GM12878 (cell line): ENCODE measurements at regions not wholly inside any gene's neighbourhood (a gene's known extent, or its start where the extent isn't known, plus 50 kb on each side); places are given as distances from the start of the nearest gene placed in this dataset.

Experiments
- ATAC-seq: fragments of 200-7000 bp; cut with Tn5 transposase; 3 replicates; pipeline ENCODE4 v1.9.1; 2020; ENCODE audit warnings: mild to moderate bottlenecking, moderate library complexity
- BruUV-seq: library from RNA; stranded (reverse); fragments of 400-500 nt; replicated peaks from 2 replicates; lab custom pipeline; 2021; lab: Mats Ljungman, UMichigan
- CTCF ChIA-PET: fragments of 300-600 bp; sonication (Branson Sonifier 250); formaldehyde crosslinking; extraction: SDS; loops from one replicate; lab custom pipeline; 2021; ENCODE audit warnings: inconsistent platforms; lab: Yijun Ruan, JAX
- POLR2A ChIA-PET: fragments of 350-600 bp; formaldehyde crosslinking; extraction: SDS; loops from one replicate; lab custom pipeline; 2021; ENCODE audit warnings: inconsistent platforms; lab: Charles Lee
- RAD21 ChIA-PET: fragments of 300-600 bp; sonication (Branson Sonifier 250); formaldehyde crosslinking; loops from one replicate; lab custom pipeline; 2023; ENCODE audit warnings: antibody characterized with exemption; ENCODE audit not compliant: unreplicated experiment; lab: Charles Lee
- SMC1A ChIA-PET: fragments of 300-600 bp; sonication (Branson Sonifier 250); formaldehyde crosslinking; loops from one replicate; lab custom pipeline; 2023; ENCODE audit not compliant: unreplicated experiment, uncharacterized antibody; lab: Charles Lee
- DNase-seq: peaks from one replicate; pipeline ENCODE4 v3.0.0-alpha.2; 2011; ENCODE audit warnings: low read depth, low spot score
- FAIRE-seq: peaks from 3 replicates; lab custom pipeline; 2011; peaks lifted over from hg19 to GRCh38; lab: Jason Lieb, UNC
- H2AFZ ChIP-seq: 2 replicates; pipeline ENCODE4 v1.6.0; 2011; ENCODE audit warnings: low read depth, low read length, control low read depth; ENCODE audit not compliant: control insufficient read depth
- H3K27ac ChIP-seq: 2 replicates; pipeline ENCODE4 v1.5.1; 2011; ENCODE audit warnings: control low read depth; ENCODE audit not compliant: control insufficient read depth, insufficient read depth
- H3K27me3 ChIP-seq, 2 experiments: replicated peaks in 1 of 2; 2 replicates each; pipeline versions ENCODE4 v1.6.0 to v1.6.1; 2011; ENCODE audit warnings: low read length in 1 of 2; ENCODE audit not compliant: control insufficient read depth in 2 of 2, insufficient read depth in 2 of 2
- H3K36me3 ChIP-seq, 2 experiments: 2 replicates each; pipeline ENCODE4 v1.5.1; 2011; ENCODE audit warnings: low read length in 1 of 2; ENCODE audit not compliant: control insufficient read depth in 2 of 2, insufficient read depth in 2 of 2
- H3K4me1 ChIP-seq: 2 replicates; pipeline ENCODE4 v1.6.1; 2011; ENCODE audit warnings: mild to moderate bottlenecking, low read length, moderate library complexity, mixed read lengths; ENCODE audit not compliant: control insufficient read depth, insufficient read depth
- H3K4me2 ChIP-seq: 2 replicates; pipeline ENCODE4 v1.6.0; 2011; ENCODE audit warnings: control low read depth; ENCODE audit not compliant: control insufficient read depth, insufficient read depth
- H3K4me3 ChIP-seq: fragments of 200-600 bp; sonication (generic); 2 replicates; pipeline ENCODE4 v1.5.1; 2016
- H3K79me2 ChIP-seq: 2 replicates; pipeline ENCODE4 v1.6.0; 2011; ENCODE audit warnings: low read length; ENCODE audit not compliant: control insufficient read depth, insufficient read depth
- H3K9ac ChIP-seq: 2 replicates; pipeline ENCODE4 v1.8.0; 2011; ENCODE audit warnings: low read length, control low read depth, mixed read lengths; ENCODE audit not compliant: control insufficient read depth, insufficient read depth
- H3K9me3 ChIP-seq: replicated peaks from 3 replicates; pipeline ENCODE4 v1.5.1; 2011; ENCODE audit warnings: mild to moderate bottlenecking, low read length; ENCODE audit not compliant: control insufficient read depth, insufficient read depth
- H4K20me1 ChIP-seq: 2 replicates; pipeline ENCODE4 v1.6.0; 2011; ENCODE audit not compliant: control insufficient read depth, insufficient read depth
- EZH2 ChIP-seq: IDR thresholded peaks from 2 replicates; pipeline ENCODE4 v1.6.1; 2012; ENCODE audit warnings: low read depth, mild to moderate bottlenecking, control low read depth, inconsistent platforms, low read length, borderline replicate concordance; ENCODE audit not compliant: control insufficient read depth
- FOS ChIP-seq: IDR thresholded peaks from 3 replicates; pipeline ENCODE4 v1.6.1; 2011; ENCODE audit warnings: borderline replicate concordance; ENCODE audit not compliant: insufficient read length; ENCODE audit errors: extremely low read depth
- KDM1A ChIP-seq: fragments of 200-600 bp; sonication (generic); IDR thresholded peaks from 2 replicates; pipeline ENCODE4 v1.6.1; 2016; ENCODE audit warnings: borderline replicate concordance
- POLR2AphosphoS2 ChIP-seq: IDR thresholded peaks from 2 replicates; pipeline ENCODE4 v1.6.1; 2011; ENCODE audit warnings: low read depth, mild to moderate bottlenecking, low read length, improper control_type of control experiment, moderate library complexity
- STAT1 ChIP-seq: fragments of 450-650 bp; conservative IDR thresholded peaks from 2 replicates; pipeline ENCODE4 v1.6.1; 2014; ENCODE audit warnings: antibody characterized with exemption, mild to moderate bottlenecking
- in situ Hi-C: fragments of 300-500 bp; cut with MboI; formaldehyde crosslinking; loops from 9 replicates; pipeline ENCODE4 v1.14.3; 2018; ENCODE audit warnings: mixed read lengths
- intact Hi-C: fragments of 100-400 bp; cut with micrococcal nuclease; formaldehyde crosslinking; loops from one replicate; pipeline ENCODE4 v1.14.2; 2022; ENCODE audit not compliant: unreplicated experiment
- TF ChIP-seq, protein P1 (sequence below): fragments of 450-650 bp; IDR thresholded peaks from 2 replicates; pipeline ENCODE4 v1.6.1; 2018; ENCODE audit warnings: mild to moderate bottlenecking, low read depth, moderate library complexity; ENCODE audit not compliant: partially characterized antibody

DNA sequence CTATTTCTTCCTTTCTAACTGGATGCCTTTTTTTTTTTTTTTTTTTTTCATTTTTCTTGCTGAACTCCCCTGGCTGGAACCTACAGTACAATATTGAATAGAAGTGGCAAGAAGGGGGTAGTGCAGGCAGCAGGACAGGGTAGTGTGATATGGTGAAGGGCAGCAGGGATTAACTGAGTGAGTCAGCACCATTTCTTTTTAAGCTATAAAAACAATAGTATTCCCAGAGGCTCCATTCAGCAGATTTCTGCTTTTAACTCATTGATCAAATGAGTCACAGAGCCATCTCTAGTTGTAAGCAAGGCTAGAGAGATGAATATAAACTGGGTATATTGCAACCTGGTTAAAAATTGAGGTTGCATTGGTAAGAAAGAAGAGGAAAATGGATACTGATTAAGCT, 53.6 kb upstream of the SETD7 start:
- no peak for DNase-seq
- H3K9me3 ChIP-seq = no peaks in the 10 kb centered on the region
- H3K79me2 ChIP-seq = no peaks in the 10 kb centered on the region
- RAD21 ChIA-PET = no interaction called here
- no peaks in the 10 kb centered on the region for H4K20me1 ChIP-seq
- POLR2A ChIA-PET = no interaction called here
- CTCF ChIA-PET = interaction anchor here (1.2 kb wide), 1 partner anchor 9 kb away, joined by 3 read pairs; no protein-coding TSS in a partner anchor
- no peaks in the 10 kb centered on the region for H3K36me3 ChIP-seq
- no peak for ATAC-seq
- no peak overlapping the region for H3K27ac ChIP-seq
- SMC1A ChIA-PET = no interaction called here
- no peaks in the 10 kb centered on the region for H3K4me1 ChIP-seq
- in situ Hi-C loops = no loop called here
- BruUV-seq = no TSS peak
- H3K4me2 ChIP-seq = no peak overlapping the region
- no peak overlapping the region for H2AFZ ChIP-seq
- H3K27me3 ChIP-seq = 0 out of 4 replicates have a peak, but pooled peaks cover 0 to 2% of the 10 kb centered on the region in 2 experiments
- no peak for TF ChIP-seq EZH2
- no peak for TF ChIP-seq POLR2AphosphoS2
- TF ChIP-seq, protein P1, sequence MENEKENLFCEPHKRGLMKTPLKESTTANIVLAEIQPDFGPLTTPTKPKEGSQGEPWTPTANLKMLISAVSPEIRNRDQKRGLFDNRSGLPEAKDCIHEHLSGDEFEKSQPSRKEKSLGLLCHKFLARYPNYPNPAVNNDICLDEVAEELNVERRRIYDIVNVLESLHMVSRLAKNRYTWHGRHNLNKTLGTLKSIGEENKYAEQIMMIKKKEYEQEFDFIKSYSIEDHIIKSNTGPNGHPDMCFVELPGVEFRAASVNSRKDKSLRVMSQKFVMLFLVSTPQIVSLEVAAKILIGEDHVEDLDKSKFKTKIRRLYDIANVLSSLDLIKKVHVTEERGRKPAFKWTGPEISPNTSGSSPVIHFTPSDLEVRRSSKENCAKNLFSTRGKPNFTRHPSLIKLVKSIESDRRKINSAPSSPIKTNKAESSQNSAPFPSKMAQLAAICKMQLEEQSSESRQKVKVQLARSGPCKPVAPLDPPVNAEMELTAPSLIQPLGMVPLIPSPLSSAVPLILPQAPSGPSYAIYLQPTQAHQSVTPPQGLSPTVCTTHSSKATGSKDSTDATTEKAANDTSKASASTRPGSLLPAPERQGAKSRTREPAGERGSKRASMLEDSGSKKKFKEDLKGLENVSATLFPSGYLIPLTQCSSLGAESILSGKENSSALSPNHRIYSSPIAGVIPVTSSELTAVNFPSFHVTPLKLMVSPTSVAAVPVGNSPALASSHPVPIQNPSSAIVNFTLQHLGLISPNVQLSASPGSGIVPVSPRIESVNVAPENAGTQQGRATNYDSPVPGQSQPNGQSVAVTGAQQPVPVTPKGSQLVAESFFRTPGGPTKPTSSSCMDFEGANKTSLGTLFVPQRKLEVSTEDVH = no peak
- TF ChIP-seq FOS = no peak
- TF ChIP-seq KDM1A = no peak
- TF ChIP-seq STAT1 = no peak
- TF ChIP-seq, all 136 proteins: peak for 0
- no peak overlapping the region for H3K4me3 ChIP-seq
- intact Hi-C loops = no loop called here
- no peak overlapping the region for H3K9ac ChIP-seq
- FAIRE-seq = no peak
